Lower leg skin (tissue), 3 donors: ENCODE measurements at regions not wholly inside any gene's neighbourhood (a gene's known extent, or its start where the extent isn't known, plus 50 kb on each side); places are given as distances from the start of the nearest gene placed in this dataset.

Source experiments
- POLR2A ChIP-seq, 2 donors: fragments of 450-650 bp; IDR thresholded peaks; one replicate each; pipeline ENCODE4 v1.6.1; 2016 to 2017; ENCODE audit warnings: antibody characterized with exemption in 2 of 2, mild to moderate bottlenecking in 1 of 2, moderate library complexity in 1 of 2
- TF ChIP-seq, protein P1 (sequence below), 3 donors: fragments of 450-650 bp; IDR thresholded peaks; one replicate each; pipeline ENCODE4 v1.5.1; 2016; ENCODE audit warnings: antibody characterized with exemption in 3 of 3, mild to moderate bottlenecking in 3 of 3, moderate library complexity in 2 of 3

DNA sequence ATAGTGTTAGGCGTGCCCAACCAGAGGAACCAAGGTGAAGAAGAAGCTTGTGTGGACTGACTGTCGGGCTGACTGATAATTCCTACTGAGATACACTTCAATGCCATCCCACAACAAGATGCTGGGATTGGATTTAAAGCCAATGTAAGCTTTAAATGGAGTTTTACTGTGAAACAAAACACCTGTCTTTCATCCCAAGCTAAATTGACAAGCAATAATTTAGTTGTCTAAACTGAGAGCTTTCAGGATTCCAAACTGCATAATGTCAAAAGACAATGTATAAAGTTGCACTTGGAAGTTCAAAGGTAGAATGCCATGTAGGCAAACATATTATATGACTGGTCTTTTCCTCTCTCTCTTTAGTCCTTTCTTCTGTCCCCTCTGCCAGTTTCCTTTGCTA lies 1025.3 kb upstream of the FANCL start:
- no peak for TF ChIP-seq POLR2A (IDR thresholded peaks at IDR 0.05)
- TF ChIP-seq, protein P1, sequence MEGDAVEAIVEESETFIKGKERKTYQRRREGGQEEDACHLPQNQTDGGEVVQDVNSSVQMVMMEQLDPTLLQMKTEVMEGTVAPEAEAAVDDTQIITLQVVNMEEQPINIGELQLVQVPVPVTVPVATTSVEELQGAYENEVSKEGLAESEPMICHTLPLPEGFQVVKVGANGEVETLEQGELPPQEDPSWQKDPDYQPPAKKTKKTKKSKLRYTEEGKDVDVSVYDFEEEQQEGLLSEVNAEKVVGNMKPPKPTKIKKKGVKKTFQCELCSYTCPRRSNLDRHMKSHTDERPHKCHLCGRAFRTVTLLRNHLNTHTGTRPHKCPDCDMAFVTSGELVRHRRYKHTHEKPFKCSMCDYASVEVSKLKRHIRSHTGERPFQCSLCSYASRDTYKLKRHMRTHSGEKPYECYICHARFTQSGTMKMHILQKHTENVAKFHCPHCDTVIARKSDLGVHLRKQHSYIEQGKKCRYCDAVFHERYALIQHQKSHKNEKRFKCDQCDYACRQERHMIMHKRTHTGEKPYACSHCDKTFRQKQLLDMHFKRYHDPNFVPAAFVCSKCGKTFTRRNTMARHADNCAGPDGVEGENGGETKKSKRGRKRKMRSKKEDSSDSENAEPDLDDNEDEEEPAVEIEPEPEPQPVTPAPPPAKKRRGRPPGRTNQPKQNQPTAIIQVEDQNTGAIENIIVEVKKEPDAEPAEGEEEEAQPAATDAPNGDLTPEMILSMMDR (IDR thresholded peaks at IDR 0.05), result no peak
